NCI-H748 (cell line): ENCODE measurements at regions not wholly inside any gene's neighbourhood (a gene's known extent, or its start where the extent isn't known, plus 50 kb on each side); places are given as distances from the start of the nearest gene placed in this dataset.
A peak's percentile ranks its signal among the peaks of the same experiment; 100 is the strongest.

Experiments
- DNase-seq: peaks from one replicate; lab custom pipeline; 2025; ENCODE audit not compliant: unreplicated experiment; lab: John Stamatoyannopoulos, UW

DNA sequence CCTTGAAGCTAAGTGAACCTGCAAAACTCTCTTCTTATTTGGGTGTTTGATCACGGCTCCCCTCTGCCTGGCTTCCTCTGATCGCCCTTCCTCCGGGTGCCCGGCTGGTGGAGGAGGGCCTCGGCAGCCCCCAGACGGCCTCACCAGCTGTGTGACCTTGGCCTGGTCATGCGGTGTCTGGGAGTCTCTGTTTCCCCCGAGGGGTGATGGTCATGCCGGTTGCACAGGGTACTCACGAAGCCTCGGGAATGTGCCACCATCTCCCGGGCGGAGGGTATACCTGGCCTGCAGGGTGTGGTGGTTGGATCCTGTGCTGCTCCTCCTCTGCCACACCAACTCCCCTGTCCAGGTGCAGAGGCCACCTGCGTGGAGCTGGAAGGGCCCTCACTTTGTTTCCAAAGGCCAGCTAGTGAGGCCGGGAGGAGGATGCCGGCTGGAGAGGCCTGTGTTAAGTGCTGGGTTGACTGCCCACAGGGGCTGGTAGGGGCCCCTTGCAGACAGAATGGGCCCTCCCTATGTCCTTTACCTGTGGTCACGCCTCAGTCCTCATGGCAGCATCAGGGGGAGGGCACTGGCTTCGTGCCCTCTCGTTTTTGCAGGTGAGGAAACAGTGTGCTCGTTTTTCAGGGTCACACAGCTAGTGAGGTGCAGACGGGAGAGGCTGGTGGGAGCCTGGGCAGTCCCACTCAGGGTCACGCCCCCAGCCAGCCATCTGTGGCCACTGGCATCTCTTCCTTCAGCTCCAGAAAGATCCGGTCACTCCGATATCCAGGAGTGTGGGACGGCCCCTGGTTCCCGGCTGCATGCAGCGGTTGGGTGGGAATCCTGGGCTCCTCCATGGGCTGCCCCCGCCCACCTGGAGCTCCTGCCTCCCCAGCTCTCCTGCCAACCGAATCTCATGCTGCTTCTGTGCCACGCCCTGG, 148.5 kb upstream of the GSE1 start:
- peak; percentile 59 for DNase-seq

DNA sequence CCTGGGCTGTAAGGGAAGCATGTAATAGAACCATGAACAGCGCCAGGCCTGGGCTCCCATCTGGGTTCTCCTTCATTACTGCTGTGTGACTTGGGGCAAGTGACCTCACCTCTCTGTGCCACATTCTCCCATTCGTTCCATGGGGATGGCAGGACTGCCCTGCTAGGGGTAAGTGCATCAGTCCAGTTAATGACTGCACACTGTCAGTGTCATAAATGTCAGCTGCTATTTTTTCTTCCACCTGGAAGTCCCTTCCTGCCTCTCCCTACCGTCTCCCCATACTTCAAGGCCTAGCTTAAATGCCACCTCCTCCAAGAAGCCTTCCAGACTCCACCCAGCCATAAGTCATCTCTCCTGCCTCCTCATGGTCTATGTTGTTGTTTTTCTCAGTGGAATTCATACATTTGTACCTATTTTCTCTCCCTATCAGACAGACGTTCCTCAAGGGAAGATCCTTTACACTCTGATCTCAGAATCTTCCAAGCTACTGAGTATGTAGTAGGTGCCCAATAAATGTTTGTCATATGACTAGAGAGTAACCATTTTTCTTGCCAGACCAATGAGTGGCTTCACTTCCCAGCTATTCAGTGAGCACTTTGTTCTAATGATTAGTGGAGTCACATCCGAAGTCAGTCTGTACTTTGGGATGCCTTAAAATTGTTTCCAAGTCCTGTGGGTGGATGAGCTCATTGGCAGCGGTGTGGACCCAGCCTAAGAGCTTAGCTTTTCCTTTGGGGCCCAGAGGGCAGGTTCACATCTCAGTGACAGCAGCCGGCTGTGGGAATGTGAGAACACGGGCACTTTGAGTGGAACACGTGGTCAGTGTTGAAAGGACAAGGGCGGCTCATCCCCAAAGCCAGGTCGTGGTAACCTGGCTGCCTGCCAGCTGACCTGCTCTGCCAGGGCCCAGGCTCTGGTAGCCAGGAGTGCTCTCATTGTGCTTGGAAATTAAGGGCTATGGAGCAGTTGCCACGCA, 147.5 kb upstream of the GSE1 start:
- peak; percentile 64 for DNase-seq

DNA sequence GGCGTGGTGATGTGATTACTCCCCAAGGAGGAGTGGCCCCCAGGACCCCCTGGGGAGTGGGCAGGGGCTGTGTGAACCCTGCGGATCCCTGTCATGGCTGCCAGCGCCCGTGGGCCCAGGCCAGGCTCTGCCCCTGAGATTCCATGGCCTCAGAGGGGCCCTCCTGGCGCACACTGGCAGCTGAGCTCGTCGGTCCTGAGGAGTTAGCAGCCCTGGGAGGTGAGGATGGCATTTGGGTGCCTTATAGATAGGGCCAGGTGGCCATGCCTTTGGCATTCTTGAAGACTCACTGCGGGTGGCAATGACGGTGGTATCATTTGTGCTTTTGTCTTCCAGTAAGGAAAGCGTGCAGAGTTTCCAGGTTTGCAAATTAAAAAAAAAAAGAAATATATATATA, 146.8 kb upstream of the GSE1 start:
- no peak for DNase-seq

DNA sequence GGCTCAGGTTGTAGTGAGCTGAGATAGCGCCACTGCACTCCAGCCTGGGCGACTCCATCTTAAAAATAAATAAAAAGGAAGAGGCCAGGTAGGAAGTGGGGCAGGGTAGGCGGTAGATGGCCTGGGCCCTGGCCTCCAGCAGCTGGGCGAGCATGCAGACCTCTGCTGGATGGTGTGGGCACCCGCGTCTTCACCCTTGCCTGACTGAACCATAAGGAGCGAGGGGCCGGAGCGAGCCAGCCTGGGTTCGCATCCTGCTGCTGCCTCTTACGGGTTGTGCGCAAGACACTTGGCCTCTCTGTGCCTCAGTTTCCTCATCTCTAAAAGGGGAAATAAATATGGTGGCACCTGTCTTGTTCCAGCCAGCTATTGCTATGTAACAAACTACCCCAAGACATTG, 146.1 kb upstream of the GSE1 start:
- DNase-seq = no peak

DNA sequence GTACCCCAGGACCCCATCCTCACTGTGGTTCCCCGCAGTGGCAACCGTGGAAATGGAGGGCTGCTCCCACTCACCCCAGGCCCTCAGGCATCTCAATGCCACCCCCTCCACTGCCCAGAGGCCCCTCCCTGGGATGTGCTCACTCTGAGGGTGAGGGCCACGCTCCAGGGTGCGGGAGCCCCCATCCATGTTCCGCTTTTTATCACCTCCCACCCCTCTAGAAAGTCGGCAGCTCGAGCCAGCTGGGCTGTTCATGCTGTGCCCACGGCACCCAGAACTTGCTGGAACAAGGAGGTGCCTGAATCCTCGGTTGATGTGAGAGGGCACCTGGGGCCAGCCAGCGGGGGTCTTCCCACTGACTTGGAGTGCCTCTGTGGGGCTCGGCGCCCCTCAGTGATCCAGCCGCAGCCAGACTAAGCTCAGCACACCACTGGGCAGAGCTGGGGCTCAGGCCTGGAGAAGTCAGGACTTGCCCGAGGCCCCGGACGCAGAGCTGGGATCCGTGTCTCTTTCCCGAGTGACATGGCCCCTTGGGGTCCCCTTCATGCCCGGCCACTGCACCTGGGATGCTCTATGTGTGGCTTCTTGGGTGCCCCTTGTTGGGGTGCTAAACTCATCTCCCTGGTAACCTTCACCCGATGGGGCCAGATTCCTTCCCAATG, 143.1 kb upstream of the GSE1 start:
- DNase-seq = no peak

DNA sequence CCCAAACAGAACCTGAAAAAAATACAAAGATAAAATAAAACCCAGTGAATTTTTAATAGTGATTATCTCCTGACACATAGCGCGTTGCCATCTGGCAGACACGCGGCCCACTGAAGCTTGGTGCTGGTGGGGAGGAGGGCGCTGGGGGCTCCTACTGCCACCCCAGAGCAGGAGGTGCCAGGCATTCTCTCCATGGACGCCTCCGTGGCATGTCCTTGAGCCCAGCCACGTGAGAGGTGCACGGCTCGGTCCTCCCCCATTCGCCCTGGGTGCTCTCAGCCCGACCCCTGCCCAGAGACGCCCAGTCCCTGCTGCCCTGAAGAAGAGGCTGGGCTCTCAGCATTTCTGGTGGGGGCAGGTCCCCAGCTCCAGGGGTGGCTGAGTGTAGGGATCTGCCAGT, 142.2 kb upstream of the GSE1 start:
- no peak for DNase-seq

DNA sequence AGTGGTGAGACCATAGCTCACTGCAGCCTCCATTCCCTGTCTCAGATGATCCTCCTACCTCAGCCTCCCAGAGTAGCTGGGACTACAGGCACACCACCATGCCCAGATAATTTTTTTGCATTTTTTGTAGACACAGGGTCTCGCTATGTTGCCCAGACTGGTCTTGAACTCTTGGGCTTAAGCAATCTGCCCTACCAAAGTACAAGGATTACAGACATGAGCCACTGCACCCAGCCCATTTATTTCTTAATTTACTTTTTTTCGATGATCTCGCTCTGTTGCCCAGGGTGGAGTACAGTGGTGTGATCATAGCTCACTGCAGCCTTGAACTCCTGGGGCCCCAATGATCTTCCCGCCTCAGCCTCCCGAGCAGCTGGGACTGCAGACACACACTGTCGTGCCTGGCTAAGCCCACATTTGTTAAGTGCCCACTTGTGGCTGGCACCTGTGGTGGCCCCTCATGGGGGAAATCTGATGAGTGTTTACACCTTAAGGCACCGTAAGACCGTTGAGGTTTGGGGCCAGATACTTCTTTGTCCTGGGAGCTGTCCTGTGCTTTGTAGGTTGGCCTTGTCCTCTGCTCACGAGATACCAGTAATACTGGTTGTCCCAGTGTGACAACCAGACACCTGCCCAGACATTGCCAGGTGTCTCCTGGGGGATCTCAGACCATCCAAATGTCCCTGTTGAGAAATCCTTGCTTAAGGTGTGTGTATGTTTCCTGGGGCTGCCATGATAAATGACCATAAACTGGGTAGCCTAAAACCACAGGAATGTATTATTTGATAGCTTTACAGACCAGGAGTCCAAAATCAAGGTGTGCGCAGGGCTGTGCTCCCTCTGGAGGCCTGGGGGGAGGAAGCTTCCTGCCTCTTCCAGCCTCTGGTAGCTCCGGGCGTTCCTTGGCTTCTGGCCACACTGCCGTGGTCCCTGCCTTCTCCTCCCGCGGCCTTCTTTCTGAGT, 141.4 kb upstream of the GSE1 start:
- DNase-seq = peak; percentile 27

DNA sequence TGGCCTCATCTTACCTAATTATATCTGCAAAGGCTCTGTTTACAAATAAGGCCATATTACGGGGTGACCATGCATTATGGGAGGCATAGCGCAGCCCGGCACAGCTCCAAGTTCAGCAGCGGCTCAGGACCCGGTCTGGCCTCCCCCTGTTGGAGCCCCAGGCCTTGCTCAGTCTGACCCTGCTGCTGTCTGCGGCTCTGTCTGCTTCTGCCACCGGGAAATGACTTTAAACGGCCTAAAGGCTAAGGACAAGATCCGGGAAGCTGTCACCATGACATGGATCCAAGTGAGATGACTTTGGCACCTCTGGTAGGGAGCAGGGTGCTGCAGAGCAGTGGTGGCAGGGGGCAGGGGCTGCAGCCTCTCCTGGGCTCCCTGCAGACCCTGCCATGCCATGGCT, 140.6 kb upstream of the GSE1 start:
- DNase-seq = no peak

DNA sequence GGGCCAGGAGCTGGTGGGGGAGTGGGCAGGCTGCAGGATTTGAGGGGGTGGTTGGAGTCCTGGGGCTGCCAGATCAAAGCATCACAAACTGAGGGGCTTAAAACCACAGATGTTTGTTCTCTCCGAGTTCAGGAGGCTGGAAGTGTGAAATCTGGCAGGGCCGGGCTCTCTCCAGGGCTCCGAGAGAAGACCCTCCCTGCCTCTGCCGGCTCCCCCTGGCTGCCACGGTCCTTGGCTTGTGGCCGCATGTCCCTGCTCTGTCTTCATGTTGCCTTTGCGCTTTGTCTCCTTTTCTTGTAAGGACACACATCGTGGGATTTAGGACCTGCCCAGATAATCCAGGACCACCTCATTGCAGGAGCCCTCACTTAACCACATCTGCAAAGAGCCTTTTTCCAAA, 139.8 kb upstream of the GSE1 start:
- DNase-seq = no peak

DNA sequence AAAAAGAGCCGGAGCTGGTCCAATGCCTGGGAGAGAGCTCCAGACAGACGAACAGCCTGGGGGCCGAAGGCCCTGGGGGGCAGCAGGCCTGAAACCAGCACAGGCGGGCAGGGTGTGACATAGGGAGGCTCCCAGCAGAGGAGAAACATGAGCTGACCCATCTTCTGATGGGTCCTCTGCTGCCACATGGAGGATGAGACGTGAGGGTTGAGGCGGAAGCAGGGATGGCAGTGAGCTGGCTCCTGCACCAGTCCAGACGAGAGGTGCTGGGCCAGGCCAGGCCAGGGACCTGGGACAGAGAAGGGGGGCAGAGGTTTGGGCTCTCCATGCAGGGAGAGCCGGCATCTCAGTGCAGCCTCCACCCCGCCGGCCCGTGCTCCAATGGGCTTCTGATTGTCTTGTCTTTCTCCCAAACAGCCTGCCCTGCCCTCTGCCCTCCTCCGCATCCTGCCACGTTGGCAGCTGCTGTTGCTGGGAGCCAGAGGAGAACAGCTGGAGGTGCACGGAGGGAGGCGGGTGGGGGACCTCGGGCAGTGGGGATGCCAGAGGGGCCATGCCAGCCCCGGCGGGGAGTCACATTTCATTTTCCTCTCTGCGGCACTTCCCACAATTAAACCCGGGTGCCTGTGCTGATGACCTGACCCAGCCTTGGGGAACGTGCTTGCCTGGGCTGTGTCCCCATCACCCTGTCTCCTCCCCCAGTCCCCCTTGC, 139.1 kb upstream of the GSE1 start:
- DNase-seq = peak; percentile 5

DNA sequence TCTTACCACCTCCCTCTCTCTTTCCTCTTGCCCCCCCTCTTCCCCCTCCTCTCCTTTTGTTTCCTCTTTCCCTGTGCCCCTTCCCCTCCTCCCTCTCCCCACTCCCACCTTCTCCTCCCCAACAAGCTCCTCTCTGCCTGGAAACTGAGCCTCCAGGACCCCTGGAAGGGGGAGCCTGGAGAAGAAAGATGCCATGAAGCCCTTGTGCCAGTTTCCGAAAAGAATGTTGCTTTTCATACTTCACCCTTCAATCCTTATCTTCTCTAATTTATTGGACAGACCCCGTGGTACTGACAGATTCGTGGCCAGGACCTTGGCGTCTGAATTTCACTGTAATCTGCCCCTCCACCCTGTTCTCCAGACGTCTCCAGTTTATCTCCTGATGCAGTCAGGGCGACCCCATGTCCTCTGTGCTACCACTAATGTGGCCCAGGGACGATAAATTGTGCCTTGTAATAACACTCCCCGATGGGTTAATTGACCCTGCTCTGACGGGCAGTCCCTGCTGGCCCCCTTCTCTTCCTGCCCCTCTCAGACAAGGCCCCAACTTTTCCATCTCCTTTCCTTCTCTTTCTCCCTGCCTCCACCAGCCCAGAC, 138.4 kb upstream of the GSE1 start:
- DNase-seq = no peak

DNA sequence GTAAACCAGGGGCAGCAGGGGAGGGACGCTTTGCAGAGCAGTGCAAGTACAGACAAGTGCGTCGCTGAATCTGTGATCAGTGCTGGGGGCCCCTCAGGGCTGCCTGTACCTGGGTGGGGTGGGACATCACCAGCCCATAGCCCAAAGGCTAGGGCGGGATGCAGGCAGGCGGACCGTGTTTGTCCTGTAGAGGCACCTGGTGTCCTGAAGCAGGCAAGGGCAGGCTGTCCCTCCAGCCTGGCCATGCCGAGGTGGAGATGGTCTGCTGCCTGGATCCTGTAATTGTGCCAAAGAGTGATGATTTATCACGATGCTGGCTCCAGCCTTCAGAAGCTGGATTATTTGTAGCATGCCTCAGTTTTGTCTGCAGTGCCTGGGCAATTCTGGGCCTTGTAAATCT, 137.9 kb upstream of the GSE1 start:
- no peak for DNase-seq

DNA sequence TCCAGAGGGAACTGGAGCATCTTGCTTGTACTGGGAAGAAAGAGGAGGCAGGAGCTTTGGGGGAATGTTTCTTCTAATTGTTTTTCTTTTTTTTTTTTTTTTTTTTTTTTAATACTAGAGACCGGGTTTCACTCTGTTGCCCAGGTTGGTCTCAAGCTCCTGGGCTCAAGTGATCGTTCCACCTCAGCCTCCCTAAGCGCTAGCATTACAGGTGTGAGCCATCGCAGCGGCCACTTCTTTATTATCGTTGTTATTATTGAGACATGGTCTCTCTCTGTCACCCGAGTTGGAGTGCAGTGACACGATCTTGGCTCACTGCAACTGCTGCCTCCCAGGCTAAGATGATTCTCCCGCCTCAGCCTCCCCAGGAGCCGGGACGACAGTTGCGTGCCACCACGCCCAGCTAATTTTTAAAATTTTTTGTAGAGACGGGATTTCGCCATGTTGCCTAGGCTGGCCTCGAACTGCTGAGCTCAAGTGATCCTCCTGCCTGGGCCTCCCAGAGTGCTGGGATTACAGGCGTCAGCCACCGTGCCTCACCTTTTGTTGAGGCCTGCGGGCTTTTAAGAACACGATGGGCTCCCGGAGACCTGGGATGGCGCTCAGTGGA, 137.3 kb upstream of the GSE1 start:
- no peak for DNase-seq

DNA sequence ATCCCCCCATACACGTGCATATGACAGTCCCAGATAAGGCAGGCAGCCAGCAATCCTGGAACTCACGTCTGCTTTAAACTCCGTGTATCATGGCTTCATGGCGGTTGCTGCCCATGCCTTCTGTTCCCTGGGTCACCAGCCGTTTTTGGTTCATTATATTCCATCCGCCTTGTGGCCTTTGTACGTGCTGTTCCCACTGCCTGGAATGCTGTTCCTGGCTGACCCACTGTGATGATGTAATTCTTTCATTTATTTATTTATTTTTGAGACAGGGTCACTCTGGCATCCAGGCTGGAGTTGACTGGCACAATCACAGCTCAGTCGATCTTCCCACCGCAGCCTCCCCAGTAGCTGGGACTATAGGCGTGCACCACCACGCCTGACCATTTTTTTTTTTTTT, 136.7 kb upstream of the GSE1 start:
- DNase-seq = no peak

DNA sequence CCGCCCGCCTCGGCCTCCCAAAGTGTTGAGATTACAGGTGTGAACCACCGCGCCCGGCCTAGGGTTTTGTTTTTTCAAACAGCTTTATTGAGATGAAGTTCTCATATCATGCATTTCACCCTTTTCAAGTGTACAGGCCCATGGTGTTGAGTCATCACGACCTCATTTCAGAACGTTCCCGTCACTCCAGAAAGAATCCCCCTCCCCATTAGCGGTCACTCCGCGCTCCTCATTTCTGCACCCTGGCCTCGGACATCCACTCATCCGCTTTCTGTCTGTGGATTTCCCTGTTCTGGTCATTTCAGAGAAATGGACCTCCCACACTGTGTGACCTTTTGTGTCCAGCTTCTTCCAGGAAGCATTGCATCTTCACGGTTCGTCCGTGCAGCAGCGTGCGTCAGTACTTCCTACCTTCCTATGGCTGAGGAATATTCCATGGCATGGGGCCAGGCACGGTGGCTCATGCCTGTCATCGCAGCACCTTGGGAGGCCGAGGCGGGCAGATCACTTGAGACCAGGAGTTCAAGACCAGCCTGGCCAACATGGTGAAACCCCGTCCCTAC, 135.2 kb upstream of the GSE1 start:
- no peak for DNase-seq

DNA sequence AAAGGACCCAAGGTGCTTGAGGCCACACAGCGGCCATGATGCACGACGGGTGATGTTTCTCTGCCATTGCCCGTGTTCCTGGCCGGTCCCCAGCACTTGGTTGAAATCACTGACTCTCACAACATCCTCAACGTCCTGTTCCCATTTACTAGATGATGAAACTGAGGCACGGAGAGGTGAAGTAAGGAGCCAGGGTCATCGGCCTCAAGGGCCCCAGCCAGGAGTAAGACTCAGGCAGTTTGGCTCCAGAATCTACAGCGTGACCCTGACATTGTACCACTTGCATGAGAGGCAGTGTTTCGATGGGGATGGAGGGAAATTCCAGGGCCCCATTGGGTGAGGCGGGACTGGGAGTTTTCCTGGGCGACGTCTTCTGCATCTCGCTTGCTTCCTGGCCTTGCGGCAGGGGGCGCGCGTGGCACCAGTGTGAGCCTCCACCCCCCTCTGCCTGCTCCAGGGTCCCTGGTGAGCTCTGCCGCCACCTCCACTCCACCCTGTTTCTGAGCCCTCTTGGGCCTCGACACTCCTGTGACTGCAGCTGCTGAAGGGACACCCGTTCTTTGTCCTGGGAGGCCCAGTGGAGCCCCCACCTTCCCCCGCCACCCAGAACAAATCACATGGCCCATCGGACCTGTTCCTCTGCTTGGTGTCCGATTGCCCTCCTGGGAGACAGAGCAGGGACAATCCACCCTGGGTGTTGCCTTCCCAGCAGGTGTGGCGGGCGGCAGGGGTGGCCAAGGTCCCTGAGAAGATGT, 133.0 kb upstream of the GSE1 start:
- no peak for DNase-seq

DNA sequence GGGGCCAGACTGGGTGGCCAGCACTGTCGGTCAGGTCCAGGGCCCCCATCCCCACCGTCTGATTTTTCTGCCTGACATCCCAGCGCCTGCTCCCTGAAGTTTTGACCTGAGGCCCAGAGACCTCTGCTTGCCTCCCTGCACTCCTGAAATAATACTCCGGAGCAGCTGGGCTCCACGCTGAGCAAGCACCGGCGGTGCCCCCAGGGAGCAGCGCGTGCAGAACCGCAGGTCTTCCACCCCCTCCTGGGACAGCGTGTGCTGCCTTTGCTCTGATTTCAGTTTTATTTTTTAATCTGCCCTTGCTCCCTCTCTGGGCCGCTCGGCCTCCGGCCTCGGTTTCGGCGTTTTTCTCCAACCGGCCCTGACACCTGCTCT, 132.4 kb upstream of the GSE1 start:
- DNase-seq = no peak

DNA sequence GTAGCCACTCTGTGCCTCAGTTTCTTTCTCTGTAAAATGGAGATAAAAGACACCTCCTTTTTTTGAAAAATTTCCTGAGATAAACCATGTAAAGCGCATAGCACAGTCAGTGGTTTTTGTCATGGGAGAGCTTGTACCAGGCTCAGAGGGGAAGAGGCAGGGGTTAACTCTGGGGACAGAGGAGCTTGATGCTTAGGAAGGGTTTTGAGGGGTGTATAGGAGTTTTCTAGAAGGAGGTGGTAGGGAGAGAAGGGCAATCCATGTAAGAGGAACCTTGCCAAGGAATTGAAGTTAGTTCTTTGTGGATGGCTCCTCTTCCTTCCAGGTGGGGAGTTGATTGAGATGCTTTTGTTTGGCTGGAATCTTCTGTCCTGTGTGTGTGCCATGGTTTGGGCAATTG, 131.9 kb upstream of the GSE1 start:
- DNase-seq = no peak
